ENCODE measurements at regions not wholly inside any gene's neighbourhood (a gene's known extent, or its start where the extent isn't known, plus 50 kb on each side); places are given as distances from the start of the nearest gene placed in this dataset.

GRCh38 chr2:57981083-57981768, 65.4 kb upstream of the VRK2 start:
- Histone ChIP-seq H3K36me3 (ENCODE audit: control insufficient read depth, insufficient read depth, low read length, severe bottlenecking) (no peaks in the 10 kb centered on the region), H3K9me3 (ENCODE audit: control insufficient read depth, low read length) (no peaks in the 10 kb centered on the region), H3K9ac (ENCODE audit: low read length) (no peak overlapping the region), H3K27me3 (replicated peaks; ENCODE audit: control insufficient read depth, insufficient read depth, low read length) (no peaks in the 10 kb centered on the region), H3K4me3 (ENCODE audit: low read length) (peak overlapping the region; percentile 30), H3K4me1 (ENCODE audit: control insufficient read depth, insufficient read depth, low read length) (peaks cover 12% of the 10 kb centered on the region)
- peak; percentile 67 for DNase-seq (ENCODE audit: low read depth)

GRCh38 chr2:57987835-57988573, 58.6 kb upstream of the VRK2 start:
- no peaks in the 10 kb centered on the region for H3K36me3 ChIP-seq (ENCODE audit: control insufficient read depth, insufficient read depth, low read length, severe bottlenecking)
- no peak overlapping the region for H3K4me3 ChIP-seq (ENCODE audit: low read length)
- H3K4me1 ChIP-seq (ENCODE audit: control insufficient read depth, insufficient read depth, low read length) = peaks cover 3% of the 10 kb centered on the region
- no peak for DNase-seq (ENCODE audit: low read depth)
- H3K9me3 ChIP-seq (ENCODE audit: control insufficient read depth, low read length) = no peaks in the 10 kb centered on the region
- H3K27me3 ChIP-seq (replicated peaks; ENCODE audit: control insufficient read depth, insufficient read depth, low read length) = no peaks in the 10 kb centered on the region
- H3K9ac ChIP-seq (ENCODE audit: low read length) = no peak overlapping the region

GRCh38 chr2:57990118-57990725, 56.4 kb upstream of the VRK2 start:
- H3K4me1 ChIP-seq (ENCODE audit: control insufficient read depth, insufficient read depth, low read length) = peaks cover 3% of the 10 kb centered on the region
- no peak for DNase-seq (ENCODE audit: low read depth)
- no peaks in the 10 kb centered on the region for H3K36me3 ChIP-seq (ENCODE audit: control insufficient read depth, insufficient read depth, low read length, severe bottlenecking)
- no peaks in the 10 kb centered on the region for H3K27me3 ChIP-seq (replicated peaks; ENCODE audit: control insufficient read depth, insufficient read depth, low read length)
- H3K9me3 ChIP-seq (ENCODE audit: control insufficient read depth, low read length) = no peaks in the 10 kb centered on the region
- no peak overlapping the region for H3K4me3 ChIP-seq (ENCODE audit: low read length)
- no peak overlapping the region for H3K9ac ChIP-seq (ENCODE audit: low read length)
